ENCODE measurements at regions not wholly inside any gene's neighbourhood (a gene's known extent, or its start where the extent isn't known, plus 50 kb on each side); places are given as distances from the start of the nearest gene placed in this dataset.

DNA sequence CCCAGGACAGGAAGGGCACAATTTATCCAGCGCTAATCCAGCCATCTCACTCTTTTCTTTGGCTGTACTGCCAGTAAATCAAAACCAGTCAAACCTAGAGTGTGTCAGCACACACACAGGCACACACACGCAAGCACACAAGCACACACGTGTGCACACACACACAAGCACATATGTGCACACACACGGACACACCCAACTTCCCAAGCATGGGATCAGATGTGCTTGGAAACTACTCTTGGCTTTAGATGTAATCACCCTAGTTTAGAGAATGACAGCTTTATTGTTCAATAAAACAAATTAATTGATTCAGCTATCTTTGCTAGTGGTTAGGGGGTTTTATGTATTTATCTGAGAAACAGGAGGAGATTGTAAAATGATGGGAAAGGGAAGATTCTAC lies 615.0 kb upstream of the MKI67 start:
- peaks cover 3 to 26% of the 10 kb centered on the region in 2 experiments; a peak in 3 of 5 replicates for H3K27me3 ChIP-seq (ENCODE audit: control insufficient read depth in 2 of 2, insufficient read depth in 2 of 2, low read length in 2 of 2)
- H4K20me1 ChIP-seq (replicated peaks; ENCODE audit: control insufficient read depth, insufficient read depth, low read length) = no peaks in the 10 kb centered on the region
- POLR2A ChIA-PET = interaction anchor here (0.9 kb wide), 1 partner anchor 8 kb away, joined by 4 read pairs; no protein-coding TSS in a partner anchor
- H3K79me2 ChIP-seq (ENCODE audit: control insufficient read depth, insufficient read depth, low read length) = no peaks in the 10 kb centered on the region
- DNase-seq (ENCODE audit: extremely low read depth in 1 of 4, low spot score in 3 of 4) (no peak), FAIRE-seq (peak; percentile 15), ATAC-seq (no peak)
- no peak overlapping the region for H3K27ac ChIP-seq (ENCODE audit: extremely low read depth, low read depth, low read length)
- CTCF ChIA-PET (ENCODE audit: low intra/inter-chr PET ratio) = no interaction called here
- BruUV-seq (replicated peaks) = no TSS peak
- no peaks in the 10 kb centered on the region for H3K36me3 ChIP-seq (ENCODE audit: control insufficient read depth, insufficient read depth, low read length)
- no peaks in the 10 kb centered on the region for H3K9me3 ChIP-seq (replicated peaks; ENCODE audit: control insufficient read depth, insufficient read depth, low read depth, low read length)
- TF ChIP-seq, protein P1, sequence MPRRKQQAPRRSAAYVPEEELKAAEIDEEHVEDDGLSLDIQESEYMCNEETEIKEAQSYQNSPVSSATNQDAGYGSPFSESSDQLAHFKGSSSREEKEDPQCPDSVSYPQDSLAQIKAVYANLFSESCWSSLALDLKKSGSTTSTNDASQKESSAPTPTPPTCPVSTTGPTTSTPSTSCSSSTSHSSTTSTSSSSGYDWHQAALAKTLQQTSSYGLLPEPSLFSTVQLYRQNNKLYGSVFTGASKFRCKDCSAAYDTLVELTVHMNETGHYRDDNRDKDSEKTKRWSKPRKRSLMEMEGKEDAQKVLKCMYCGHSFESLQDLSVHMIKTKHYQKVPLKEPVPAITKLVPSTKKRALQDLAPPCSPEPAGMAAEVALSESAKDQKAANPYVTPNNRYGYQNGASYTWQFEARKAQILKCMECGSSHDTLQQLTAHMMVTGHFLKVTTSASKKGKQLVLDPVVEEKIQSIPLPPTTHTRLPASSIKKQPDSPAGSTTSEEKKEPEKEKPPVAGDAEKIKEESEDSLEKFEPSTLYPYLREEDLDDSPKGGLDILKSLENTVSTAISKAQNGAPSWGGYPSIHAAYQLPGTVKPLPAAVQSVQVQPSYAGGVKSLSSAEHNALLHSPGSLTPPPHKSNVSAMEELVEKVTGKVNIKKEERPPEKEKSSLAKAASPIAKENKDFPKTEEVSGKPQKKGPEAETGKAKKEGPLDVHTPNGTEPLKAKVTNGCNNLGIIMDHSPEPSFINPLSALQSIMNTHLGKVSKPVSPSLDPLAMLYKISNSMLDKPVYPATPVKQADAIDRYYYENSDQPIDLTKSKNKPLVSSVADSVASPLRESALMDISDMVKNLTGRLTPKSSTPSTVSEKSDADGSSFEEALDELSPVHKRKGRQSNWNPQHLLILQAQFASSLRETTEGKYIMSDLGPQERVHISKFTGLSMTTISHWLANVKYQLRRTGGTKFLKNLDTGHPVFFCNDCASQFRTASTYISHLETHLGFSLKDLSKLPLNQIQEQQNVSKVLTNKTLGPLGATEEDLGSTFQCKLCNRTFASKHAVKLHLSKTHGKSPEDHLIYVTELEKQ (CRISPR knock-in tag; IDR thresholded peaks at IDR 0.05) = no peak
- no peak for TF ChIP-seq TAL1 (IDR thresholded peaks at IDR 0.05)
- no peak for TF ChIP-seq ELF1 (tag; IDR thresholded peaks at IDR 0.05)
- in situ Hi-C loops (cut with MboI) (no loop called here), intact Hi-C loops (cut with micrococcal nuclease) (loop anchor here (5.0 kb wide), 1 partner anchor 474 kb away; no protein-coding TSS in a partner anchor)
- no peak overlapping the region for H3K9ac ChIP-seq (ENCODE audit: insufficient read depth in 1 of 2, low read depth in 2 of 2, low read length in 2 of 2)
- no peak overlapping the region for H3K4me2 ChIP-seq (ENCODE audit: insufficient read depth, low read length)
- no peaks in the 10 kb centered on the region for H3K9me1 ChIP-seq (ENCODE audit: control insufficient read depth, insufficient read depth, low read length)
- H2AFZ ChIP-seq (ENCODE audit: low read depth, low read length) = no peak overlapping the region
- no peaks in the 10 kb centered on the region; a peak in 1 of 5 replicates for H3K4me1 ChIP-seq (replicated peaks in 1 of 2; ENCODE audit: control insufficient read depth in 2 of 2, insufficient read depth in 2 of 2, low read length in 2 of 2)
- H3K4me3 ChIP-seq = no peak overlapping the region
- WGBS (ENCODE audit: insufficient coverage, low coverage, missing lambda C conversion rate) = 15% methylated on average over 2 of the region's 4 CpGs

Measured in K562 (cell line).